ENCODE measurements at regions not wholly inside any gene's neighbourhood (a gene's known extent, or its start where the extent isn't known, plus 50 kb on each side); places are given as distances from the start of the nearest gene placed in this dataset.

DNA sequence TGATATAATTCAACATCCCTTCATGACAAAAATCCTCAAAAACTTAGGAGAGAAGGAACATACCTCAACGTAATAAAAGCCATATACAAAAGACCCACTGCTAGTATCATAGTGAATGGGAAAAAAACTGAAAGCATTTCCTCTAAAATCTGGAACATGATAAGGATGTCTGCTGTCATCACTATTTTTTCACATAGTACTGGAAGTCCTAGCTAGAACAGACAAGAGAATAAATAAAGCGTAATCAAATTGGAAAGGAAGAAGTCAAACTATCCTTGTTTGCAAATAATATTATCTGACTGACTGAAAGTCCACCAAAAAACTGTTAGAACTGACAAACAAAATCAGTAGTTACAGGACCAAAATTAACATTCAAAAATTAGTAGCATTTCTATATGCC, 985.4 kb upstream of the AGA start:
- TF ChIP-seq EZH2 (IDR thresholded peaks at IDR 0.05; ENCODE audit: borderline replicate concordance, low read depth, low read length, severe bottlenecking), result no peak
- TF ChIP-seq CTCF (IDR thresholded peaks at IDR 0.05; ENCODE audit: borderline replicate concordance, extremely low read depth, low read length, poor library complexity, severe bottlenecking), result no peak
- no peaks in the 10 kb centered on the region for H3K9me3 ChIP-seq (ENCODE audit: insufficient read depth, low read length, severe bottlenecking)
- H4K20me1 ChIP-seq (ENCODE audit: insufficient read depth, low read length), result no peaks in the 10 kb centered on the region
- no peaks in the 10 kb centered on the region for H3K4me1 ChIP-seq (ENCODE audit: insufficient read depth, low read length)
- no peak overlapping the region for H3K4me2 ChIP-seq (ENCODE audit: insufficient read depth, low read length)
- no peaks in the 10 kb centered on the region for H3K36me3 ChIP-seq (ENCODE audit: insufficient read depth, low read length)
- no peak overlapping the region for H3K9ac ChIP-seq (ENCODE audit: low read depth, low read length)
- no peak overlapping the region for H2AFZ ChIP-seq (ENCODE audit: low read depth, low read length)
- H3K4me3 ChIP-seq (ENCODE audit: low read depth in 1 of 2, low read length in 2 of 2), result no peak overlapping the region
- no peaks in the 10 kb centered on the region for H3K79me2 ChIP-seq (ENCODE audit: insufficient read depth, low read length)
- no peaks in the 10 kb centered on the region for H3K27me3 ChIP-seq (ENCODE audit: insufficient read depth, low read length, poor library complexity)
- ATAC-seq (ENCODE audit: insufficient read depth, low read depth), result no peak
- DNase-seq, result no peak
- H3K27ac ChIP-seq (ENCODE audit: low read length), result no peak overlapping the region

- DNase-seq (no peak), ATAC-seq (ENCODE audit: insufficient read depth, low read depth) (no peak)
- H3K36me3 ChIP-seq (ENCODE audit: insufficient read depth, low read length), result no peaks in the 10 kb centered on the region
- H3K4me2 ChIP-seq (ENCODE audit: insufficient read depth, low read length), result no peak overlapping the region
- H3K79me2 ChIP-seq (ENCODE audit: insufficient read depth, low read length), result no peaks in the 10 kb centered on the region
- H3K9ac ChIP-seq (ENCODE audit: low read depth, low read length), result no peak overlapping the region
- H4K20me1 ChIP-seq (ENCODE audit: insufficient read depth, low read length), result no peaks in the 10 kb centered on the region
- no peak overlapping the region for H3K4me3 ChIP-seq (ENCODE audit: low read depth in 1 of 2, low read length in 2 of 2)
- no peak overlapping the region for H3K27ac ChIP-seq (ENCODE audit: low read length)
- no peaks in the 10 kb centered on the region for H3K4me1 ChIP-seq (ENCODE audit: insufficient read depth, low read length)
- no peaks in the 10 kb centered on the region for H3K9me3 ChIP-seq (ENCODE audit: insufficient read depth, low read length, severe bottlenecking)
- TF ChIP-seq EZH2 (IDR thresholded peaks at IDR 0.05; ENCODE audit: borderline replicate concordance, low read depth, low read length, severe bottlenecking) (no peak), CTCF (IDR thresholded peaks at IDR 0.05; ENCODE audit: borderline replicate concordance, extremely low read depth, low read length, poor library complexity, severe bottlenecking) (no peak)
- no peaks in the 10 kb centered on the region for H3K27me3 ChIP-seq (ENCODE audit: insufficient read depth, low read length, poor library complexity)
- H2AFZ ChIP-seq (ENCODE audit: low read depth, low read length), result no peak overlapping the region
Observed at GRCh38 chr4:178448372-178449035, 1006.3 kb upstream of the AGA start.

- Histone ChIP-seq H3K9ac (ENCODE audit: low read depth, low read length) (no peak overlapping the region), H3K4me1 (ENCODE audit: insufficient read depth, low read length) (no peaks in the 10 kb centered on the region), H3K27ac (ENCODE audit: low read length) (no peak overlapping the region)
Observed at GRCh38 chr4:178450614-178451013, 1008.4 kb upstream of the AGA start.

More at GRCh38 chr4:178450614-178451013, 1008.4 kb upstream of the AGA start:
- ATAC-seq (ENCODE audit: insufficient read depth, low read depth) (no peak), DNase-seq (no peak)
- Histone ChIP-seq H3K4me3 (ENCODE audit: low read depth in 1 of 2, low read length in 2 of 2) (no peak overlapping the region), H3K9me3 (ENCODE audit: insufficient read depth, low read length, severe bottlenecking) (no peaks in the 10 kb centered on the region), H2AFZ (ENCODE audit: low read depth, low read length) (no peak overlapping the region), H3K36me3 (ENCODE audit: insufficient read depth, low read length) (no peaks in the 10 kb centered on the region), H3K4me2 (ENCODE audit: insufficient read depth, low read length) (no peak overlapping the region), H4K20me1 (ENCODE audit: insufficient read depth, low read length) (no peaks in the 10 kb centered on the region), H3K79me2 (ENCODE audit: insufficient read depth, low read length) (no peaks in the 10 kb centered on the region), H3K27me3 (ENCODE audit: insufficient read depth, low read length, poor library complexity) (no peaks in the 10 kb centered on the region)
- TF ChIP-seq CTCF (IDR thresholded peaks at IDR 0.05; ENCODE audit: borderline replicate concordance, extremely low read depth, low read length, poor library complexity, severe bottlenecking) (no peak), EZH2 (IDR thresholded peaks at IDR 0.05; ENCODE audit: borderline replicate concordance, low read depth, low read length, severe bottlenecking) (no peak)
